Suppressor macrophage (primary cell): ENCODE measurements at regions not wholly inside any gene's neighbourhood (a gene's known extent, or its start where the extent isn't known, plus 50 kb on each side); places are given as distances from the start of the nearest gene placed in this dataset.
"Not testable (repeated sequence)": the region's sequence is repeated elsewhere in the genome, so short reads cannot be mapped to it uniquely, and the experiment has no call there.

Source experiments
- DNase-seq, 4 experiments: peaks; one replicate each; pipeline ENCODE4 v3.0.0-alpha.2; 2020 to 2022

DNA sequence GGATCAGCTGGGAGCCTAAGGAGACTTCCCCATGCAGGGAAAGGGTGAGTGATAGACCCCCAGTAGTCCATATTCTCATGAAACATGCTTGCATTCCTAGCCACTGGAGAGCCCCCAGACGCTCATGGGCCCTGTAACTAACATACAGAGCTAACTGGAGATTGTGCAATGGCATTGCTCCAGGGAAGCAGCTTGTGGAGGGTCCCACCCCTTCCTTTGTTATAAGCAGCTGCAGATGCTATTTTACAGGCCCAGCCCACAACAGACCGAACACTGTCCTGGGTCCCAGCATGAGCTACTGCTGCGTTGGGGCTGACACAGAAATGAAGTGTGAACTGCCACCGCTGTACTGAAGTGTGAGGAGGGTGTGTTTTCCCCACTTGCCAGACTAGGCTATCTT, 1465.7 kb upstream of the DIAPH2 start:
- no peak for DNase-seq

DNA sequence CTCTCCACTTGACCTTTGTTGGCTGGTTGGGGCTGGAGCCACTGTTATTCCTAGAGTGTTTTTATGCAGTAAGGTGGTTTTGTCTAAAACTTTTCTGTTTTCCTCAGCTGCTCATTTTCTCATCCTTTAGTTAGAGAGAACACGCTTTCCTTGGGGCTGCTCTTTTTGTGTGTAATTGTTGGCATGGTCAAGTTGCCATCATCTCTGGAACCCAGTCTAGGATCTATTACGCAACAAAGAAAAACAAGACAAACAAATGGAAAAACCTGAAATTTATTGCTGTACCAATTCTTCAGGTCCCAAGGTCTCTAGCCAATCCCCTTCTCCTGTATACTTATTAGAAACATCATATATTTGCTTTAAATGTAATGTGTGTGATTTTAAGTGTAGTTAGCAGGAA, 1436.3 kb upstream of the DIAPH2 start:
- DNase-seq, result no peak

DNA sequence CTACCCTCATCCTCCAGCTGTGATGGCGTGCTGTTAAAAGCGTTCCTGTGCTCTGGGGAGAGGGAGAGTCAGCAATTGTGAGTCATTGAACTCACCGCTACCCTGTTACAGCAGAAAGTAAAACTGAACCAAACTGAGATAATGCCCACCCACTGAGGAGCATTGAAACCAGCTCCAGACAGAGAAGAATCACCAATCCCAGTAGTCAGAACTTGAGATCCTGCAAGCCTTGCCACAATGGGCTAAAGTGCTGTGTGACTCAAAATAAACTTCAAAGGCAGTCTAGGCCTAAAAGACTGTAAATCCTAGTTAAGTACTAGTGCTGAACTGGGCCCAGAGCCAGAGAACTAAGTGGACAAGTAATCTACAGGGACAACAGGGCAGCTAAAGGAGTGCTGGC, 1394.2 kb upstream of the DIAPH2 start:
- no peak for DNase-seq

DNA sequence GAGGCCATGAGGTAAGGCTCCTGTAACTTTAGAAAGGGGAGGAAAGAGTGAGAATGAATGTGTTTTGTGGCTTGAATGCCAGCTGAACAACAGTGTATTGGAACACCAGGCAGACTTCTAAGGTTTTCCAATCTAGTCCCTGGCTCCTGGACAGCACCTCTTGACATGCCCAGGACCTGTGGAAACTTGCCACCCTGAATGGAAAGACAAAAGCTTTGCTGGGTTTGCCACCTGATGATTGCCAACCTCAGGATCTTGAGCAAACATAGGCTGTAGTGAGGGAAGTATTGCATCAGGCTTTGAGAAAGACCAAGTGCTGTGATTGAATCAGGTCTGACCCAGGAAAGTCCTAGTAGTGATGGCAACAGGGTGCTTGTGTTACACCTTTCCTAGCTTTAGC, 1393.1 kb upstream of the DIAPH2 start:
- DNase-seq, result no peak

DNA sequence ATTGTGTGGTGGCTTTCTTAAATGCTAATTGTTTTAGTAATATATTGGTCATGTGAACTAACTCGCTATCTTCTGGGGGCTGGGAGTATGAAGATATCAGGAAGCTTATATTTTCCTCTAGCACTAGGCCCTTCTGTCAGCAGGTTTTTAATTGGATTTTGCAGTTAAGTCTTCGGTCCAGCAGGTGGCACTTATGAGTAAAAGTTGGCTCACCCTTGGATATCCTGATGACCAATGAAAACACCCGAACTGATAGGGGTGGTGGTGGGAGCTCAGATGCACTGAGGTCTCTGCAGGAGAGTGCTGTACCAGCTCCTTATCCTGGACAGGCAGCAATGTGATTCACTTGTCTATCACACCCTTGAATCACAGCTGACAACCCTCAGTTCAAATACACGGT, 1365.8 kb upstream of the DIAPH2 start:
- peak in 2 of 4 experiments; percentile 0 to 1 for DNase-seq

DNA sequence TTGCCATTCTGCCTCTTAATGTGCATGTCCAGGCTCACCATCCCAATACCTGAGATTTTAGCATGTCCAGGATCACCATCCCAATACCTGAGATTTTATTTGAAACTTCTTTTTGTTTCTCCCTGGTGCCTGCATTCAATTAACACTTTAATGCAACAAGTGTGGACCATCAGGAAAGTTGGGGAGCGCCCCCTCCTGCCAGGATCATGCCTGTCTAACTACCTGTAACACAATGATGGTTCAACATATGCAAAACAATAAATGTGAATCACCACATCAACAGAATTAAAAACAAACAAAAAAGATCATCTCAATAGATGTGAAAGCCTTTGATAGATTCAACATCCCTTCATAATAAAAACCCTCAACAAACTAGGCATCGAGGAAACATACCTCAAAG, 1359.5 kb upstream of the DIAPH2 start:
- DNase-seq, result no peak

DNA sequence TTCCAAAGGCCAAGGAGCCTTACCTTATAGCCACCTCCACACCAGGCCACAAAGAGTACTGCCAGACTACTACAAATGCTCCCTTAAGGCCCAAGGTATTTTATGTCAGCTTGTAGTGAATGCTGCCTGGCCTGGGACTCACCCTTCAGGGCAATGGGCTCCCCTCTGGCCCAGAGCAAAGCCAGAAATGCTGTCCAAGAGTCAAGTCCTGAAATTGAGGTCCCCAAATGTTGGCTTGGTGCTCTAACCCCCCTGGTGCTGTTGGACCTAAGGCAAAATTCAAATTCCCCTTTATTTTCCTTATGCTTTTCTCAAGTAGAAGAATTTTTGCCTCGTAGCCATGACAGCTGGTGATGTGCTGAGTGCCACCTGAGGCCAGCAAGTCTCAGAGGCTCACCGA, 1354.3 kb upstream of the DIAPH2 start:
- no peak for DNase-seq

DNA sequence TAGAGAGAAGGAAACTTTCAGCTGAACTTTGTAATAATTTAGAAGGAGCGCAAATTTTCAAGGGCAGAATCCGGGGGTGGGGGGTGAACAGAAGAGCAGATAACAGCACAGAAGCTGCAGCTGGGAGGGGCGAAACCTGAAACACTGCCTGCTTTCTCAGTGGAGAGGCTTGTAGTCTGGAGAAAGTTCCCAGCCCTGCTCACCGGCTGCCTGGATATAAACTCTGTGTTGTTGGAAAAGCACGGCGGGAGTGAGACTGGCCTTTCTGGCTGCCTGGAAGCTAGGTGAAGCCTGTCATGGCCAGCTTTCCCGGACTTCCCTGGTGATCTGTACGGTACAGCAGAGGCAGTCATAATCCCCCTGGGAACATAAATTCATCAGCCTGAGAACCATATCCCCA, 1352.1 kb upstream of the DIAPH2 start:
- no peak for DNase-seq

DNA sequence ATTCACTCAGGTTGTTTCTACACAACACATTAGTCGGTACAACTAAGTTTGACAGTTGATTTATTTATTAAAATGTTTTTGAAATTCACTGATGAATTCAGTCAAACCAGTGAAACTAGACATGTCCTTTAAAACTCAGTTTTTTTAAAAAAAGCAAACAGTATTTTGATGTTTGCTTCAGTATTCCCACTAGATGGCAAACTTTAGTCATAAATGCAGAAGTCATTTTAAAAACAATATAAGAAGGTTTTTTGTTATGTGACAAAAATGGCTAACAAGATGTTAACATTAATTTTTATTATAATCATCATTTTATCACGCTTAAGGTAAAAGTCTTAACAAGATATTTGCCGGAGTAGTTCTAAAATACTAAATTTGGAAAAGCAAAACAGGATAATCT, 1337.8 kb upstream of the DIAPH2 start:
- DNase-seq, result peak in 1 of 4 experiments; percentile 0

DNA sequence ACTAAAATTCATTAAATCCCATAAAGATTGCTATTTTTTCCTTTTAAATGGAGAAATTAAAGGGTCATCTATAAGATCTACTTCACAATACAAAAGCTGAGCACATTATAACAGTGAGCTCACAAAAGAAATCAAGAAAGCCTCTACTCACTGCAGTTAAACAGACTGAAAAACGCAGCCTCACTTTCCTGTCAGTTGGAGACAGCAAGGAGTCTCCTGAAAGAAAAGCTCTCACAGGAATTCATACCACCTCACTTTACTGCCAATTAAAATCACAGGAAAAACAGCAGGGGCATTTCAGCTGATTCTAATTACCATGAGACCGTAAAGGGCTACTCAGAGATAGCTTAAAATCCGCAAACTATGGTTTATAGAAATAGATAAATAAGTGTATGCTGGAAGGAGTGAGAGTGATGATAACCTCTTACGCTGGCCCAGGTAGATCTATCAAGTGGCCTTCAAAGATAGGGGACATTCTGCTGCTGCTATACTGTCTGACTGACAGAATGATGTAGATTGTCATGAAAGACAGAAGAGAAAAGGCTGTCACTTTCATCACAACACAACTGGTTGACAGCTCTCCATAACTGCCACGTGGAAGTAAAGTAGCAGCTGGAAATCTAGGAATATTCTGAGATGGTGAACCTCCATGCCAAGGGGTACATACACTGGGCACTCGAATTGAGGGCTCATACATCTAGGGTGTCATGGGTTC, 1333.7 kb upstream of the DIAPH2 start:
- DNase-seq, result no peak

DNA sequence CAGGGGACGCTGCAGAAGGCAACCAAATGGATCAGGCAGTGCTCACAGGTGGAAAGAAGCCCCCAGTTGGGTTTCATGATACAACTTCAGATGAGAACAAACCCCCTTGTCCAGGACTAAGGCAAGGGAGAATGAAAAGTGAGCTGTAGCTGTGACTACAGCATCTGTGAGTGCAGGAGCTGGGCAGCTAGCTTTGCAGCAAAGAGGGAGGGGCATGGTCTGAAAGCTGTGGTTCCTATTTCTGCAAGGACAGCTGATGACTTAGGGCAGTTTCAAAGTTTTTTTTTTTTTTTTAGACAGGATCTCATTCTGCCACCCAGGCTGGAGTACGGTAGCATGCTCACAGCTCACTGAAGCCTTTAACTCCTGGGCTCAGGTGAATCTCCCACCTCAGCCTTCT, 1317.4 kb upstream of the DIAPH2 start:
- no peak for DNase-seq

DNA sequence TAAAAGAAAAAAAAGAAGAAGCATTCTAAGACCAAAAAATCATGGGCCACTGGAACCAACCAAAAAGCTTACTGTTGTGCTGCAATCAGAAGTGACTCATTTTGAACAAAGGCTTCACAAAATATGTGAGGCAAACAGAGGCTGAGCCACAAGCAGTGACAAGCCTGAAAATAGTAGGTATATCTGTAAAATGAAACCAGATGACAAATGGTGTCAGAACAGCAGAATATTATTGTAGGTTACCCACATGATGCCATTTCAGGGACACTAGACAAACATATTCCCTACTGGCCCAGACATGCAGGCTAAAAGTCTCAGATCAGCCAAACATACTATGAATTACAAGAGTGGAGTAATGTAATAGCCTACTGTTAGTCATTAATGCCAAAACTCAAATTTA, 1301.8 kb upstream of the DIAPH2 start:
- no peak for DNase-seq

DNA sequence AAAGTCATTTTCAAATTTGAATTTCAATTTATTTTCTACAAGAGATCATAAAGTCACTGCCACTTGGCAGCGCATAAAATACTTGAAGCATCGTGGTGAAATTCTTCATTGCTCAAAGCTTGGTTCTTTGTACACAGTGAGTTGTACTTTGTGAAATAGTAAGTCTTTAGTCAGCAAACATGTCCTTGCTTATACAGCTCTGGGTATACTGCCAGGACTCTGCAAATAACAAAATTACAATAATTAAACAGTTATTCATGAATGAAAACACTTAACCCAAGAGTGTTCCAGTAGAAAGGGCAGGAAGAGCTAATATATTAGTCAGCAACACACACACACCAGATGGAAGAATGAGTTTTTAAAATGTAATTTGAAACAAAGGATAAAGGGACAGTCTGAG, 1300.9 kb upstream of the DIAPH2 start:
- no peak for DNase-seq

DNA sequence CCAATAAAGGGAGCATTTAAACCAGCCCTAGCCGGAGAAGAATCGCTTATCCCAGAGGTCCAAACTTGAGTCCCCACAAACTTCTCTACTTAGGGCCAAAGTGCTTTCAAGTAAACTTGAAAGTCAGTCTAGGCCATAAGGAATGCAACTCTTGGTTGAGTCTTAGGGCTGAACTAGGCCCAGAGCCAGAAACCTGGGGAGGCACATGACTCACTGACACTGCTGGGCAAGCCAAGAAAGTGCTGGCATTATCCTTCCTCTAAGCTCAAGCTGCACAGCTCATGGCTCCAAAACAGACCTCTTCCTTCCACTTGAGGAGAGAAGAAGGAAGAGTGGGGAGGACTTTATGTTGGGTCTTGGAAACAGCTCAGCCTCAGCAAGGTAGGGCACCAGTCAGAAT, 1257.3 kb upstream of the DIAPH2 start:
- DNase-seq, result no peak

DNA sequence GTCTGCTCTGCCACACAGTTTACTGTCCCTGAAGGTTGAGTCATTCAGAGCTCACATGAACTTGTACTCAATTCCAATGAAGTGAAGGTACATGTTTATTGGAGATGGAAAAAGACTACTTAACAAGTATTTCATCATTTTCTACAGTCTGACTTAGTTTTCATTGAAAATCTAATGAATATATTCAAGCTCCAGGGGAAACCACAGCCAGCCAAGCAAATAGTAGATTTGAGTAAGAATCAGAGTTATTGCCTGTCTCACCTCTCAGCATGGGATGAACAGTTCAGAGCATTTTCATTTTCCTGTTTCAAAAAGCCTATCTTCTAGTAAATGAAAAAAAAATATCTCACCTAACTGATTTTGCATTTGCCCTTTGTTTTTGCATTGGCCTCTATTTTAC, 1249.4 kb upstream of the DIAPH2 start:
- no peak for DNase-seq

DNA sequence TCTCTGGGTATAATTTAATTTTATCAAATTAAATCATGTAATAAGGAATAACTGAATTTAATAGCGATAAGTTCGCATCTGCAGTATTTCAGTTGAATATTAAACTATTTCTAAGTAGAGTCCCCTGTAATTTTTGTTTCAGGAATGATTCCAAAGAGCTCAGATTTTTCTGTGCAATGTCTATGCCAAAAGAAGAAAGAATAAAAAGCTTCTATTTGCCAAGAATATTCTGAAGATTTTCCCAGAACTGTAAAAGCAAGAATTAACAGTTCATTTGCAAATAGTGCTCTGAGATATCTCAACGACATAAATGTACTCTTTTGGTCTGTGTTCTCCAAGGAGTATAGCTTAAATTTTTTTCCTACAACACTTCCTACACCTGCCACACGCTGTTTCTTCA, 1242.8 kb upstream of the DIAPH2 start:
- no peak for DNase-seq

DNA sequence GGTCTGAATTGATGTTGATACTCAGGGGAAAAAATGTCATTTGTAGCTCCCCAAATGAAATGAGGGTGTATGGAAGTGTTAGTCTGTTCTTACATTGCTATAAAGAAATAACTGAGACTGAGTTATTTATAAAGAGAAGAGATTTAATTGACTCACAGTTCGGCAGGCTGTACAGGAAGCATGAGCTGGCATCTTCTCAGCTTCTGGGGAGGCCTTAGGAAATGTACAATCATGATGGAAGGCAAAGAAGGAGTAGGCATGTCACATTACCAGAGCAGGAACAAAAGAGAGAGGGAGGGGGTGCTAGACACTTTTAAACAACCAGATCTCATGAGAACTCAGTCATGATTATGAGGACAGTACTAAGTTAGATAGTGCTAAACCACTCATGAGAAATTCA, 1199.9 kb upstream of the DIAPH2 start:
- no peak for DNase-seq

DNA sequence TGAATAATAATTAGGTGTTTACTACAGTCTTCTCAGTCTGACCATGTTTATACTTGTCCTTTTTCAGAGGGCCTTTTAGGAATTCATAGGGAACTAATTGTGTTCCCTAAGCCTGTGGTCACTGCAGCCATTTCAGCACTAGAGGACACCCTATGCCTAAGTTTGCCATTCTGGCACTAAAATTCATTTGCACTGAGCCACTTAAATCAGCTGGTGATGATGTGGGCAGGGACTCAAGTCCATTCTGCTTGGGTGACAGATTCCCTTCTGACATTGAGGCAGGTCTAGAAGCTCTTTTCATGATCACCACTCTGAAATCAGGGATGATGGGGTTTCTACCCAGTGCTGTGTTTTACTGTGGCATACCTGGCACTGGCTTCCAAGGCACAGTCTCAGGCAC, 1178.9 kb upstream of the DIAPH2 start:
- DNase-seq, result no peak

DNA sequence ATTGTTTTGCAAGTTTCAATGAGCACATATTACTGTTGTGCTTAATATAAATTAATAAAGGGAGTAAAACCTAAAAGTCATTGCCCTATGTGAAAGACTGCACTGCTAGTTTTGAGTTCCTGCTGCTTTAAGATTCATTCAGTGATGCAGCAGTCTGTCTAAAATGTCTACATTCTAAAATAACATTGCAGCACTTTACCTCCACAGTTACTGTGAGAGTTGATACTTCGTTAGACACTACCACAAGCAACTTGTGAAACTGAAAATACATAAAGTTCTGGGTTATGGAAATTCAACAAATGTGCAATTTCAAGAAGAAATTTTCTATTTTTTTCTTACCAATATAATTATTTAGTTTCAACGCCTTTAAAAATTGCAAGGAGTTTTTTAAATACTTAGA, 1175.2 kb upstream of the DIAPH2 start:
- DNase-seq, result no peak

DNA sequence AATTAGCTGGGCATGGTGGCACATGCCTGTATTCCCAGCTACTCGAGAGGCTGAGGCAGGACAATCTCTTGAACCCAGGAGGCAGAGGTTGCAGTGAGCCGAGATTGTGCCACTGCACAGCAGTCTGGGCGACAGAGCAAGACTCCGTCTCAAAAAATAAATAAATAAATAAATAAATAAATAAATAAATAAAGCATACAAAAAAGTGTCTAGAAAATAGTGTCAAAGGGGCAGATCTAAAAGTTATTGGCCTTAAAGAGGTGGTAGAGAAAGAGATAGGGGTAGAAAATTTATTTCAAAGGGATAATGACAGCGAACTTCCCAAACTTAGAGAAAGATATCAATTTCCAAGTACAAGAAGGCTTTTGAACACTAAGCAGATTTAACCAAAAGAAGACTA, 1160.6 kb upstream of the DIAPH2 start:
- DNase-seq, result not testable (repeated sequence)

DNA sequence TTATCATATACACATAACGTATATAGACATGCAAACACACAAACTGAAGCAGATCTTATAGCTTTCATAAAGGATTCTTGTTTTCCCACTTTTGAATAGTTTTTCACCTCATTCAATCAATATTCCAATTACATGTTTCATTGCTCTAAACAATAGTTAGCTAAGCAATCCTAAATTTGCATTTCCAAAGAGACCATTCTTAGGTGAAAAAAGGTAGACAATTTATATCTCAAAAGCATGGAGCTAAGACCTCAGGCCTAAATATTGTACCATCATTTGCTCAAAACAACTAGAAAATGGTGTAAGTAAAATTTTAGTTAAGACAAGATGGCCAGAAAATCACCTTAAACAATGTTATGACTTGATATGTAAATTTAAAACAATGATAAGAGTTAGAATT, 1148.5 kb upstream of the DIAPH2 start:
- no peak for DNase-seq

DNA sequence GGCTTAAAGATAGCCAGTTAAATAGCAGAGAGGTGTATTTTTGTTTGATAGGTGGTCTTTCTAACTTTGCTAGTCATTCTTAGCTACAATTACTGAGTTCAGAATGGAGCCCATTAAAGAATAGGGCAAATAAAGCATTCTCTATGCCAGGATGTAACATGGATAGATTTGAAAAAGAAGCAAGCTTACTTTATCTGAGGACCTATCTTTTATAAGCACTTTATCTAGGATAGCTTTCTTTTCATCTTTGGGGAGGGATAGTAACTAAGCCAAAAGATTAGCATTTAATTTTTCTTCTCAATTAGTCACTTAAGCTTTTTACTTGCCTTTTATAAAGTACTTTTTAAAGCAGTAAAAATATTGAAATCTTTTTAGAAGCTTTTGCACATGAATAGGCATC, 1148.0 kb upstream of the DIAPH2 start:
- no peak for DNase-seq

DNA sequence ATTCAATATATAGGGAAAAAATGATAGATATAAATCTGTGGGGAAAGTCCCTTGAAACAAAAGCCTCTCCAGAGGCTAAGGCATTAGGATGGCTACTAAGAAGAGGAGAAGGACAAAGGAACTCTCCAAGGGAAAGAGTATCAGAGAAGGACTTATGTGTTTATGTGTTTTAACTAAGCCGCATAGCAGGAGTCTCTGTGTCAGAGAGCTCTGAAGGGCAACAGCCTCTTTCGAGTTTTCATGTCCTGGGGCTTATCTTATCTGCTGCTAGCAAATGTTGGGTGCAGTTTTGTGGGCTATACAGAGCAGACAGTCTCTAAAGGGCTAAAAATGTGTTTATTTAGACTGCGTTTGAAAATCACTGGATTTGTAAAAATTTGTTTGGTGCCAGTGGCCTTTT, 1145.6 kb upstream of the DIAPH2 start:
- no peak for DNase-seq

DNA sequence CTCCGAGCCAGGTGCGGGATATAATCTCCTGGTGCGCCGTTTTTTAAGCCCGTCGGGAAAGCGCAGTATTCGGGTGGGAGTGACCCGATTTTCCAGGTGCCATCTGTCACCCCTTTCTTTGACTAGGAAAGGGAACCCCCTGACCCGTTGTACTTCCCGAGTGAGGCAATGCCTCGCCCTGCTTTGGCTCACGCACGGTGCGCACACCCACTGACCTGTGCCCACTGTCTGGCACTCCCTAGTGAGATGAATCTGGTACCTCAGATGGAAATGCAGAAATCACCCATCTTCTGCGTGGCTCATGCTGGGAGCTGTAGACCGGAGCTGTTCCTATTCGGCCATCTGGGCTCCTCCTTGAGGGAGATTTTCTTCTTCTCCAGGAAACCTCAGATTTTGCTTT, 1135.1 kb upstream of the DIAPH2 start:
- DNase-seq, result not testable (repeated sequence)

DNA sequence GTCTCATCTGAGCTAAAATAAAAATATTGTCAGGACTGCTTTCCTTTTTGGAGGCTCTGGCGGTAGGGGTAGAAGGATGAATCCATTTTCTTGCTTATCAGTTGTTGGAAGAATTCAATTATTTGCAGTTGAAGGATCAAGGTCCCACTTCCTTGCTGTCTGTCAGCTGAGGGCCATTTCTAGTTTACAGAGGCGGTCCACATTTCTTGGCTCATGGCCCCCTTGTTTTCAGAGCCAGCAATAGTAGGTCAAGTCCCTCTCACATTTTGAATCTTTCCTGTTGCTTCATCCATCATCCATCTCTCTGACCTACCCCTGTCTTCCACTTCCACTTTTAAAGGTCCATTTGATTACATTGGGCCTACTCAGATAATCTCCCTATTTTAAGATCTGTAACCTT, 1099.3 kb upstream of the DIAPH2 start:
- no peak for DNase-seq
